Testis (tissue), 2 donors: ENCODE measurements at regions not wholly inside any gene's neighbourhood (a gene's known extent, or its start where the extent isn't known, plus 50 kb on each side); places are given as distances from the start of the nearest gene placed in this dataset.

Source experiments
- POLR2A ChIP-seq: fragments of 450-650 bp; IDR thresholded peaks from one replicate; pipeline ENCODE4 v1.6.1; 2017; ENCODE audit warnings: antibody characterized with exemption, mild to moderate bottlenecking, moderate library complexity
- TF ChIP-seq, protein P1 (sequence below), 3 experiments: fragments of 450-650 bp in 2 of 3; fragments of 200-600 bp in 1 of 3; sonication (generic) in 1 of 3; IDR thresholded peaks; one replicate each; pipeline ENCODE4 v1.5.1; 2016 to 2019; ENCODE audit warnings: antibody characterized with exemption in 3 of 3, mild to moderate bottlenecking in 2 of 3, moderate library complexity in 1 of 3

DNA sequence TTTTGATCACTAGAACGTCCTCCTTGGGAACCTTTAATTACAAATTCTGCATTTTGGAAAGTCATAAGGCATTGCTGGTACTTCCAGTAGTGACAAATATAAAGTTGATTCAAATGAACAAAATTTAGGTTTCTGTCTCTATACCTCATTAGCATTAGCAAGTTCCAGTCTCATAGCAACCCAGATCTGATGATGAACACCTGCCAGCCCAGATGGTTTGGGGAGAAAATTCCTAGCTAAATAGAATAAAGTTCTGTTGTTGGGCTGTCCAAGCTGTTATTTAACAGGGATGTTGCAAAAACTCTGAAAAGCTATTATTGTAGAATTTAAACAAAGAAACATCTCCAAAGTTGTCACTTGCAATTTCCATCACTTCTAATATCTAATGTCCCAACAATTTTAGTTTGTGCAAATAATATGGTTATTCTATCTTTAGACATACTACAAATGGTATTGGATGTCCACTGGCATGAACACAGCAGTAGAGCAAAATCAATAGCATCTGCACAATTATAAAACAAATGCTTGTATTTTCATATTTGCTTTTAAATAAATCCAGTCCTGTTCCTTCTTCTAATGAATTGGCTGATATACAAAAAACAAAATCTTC lies 299.4 kb downstream of the SLC16A7 start:
- TF ChIP-seq, protein P1, sequence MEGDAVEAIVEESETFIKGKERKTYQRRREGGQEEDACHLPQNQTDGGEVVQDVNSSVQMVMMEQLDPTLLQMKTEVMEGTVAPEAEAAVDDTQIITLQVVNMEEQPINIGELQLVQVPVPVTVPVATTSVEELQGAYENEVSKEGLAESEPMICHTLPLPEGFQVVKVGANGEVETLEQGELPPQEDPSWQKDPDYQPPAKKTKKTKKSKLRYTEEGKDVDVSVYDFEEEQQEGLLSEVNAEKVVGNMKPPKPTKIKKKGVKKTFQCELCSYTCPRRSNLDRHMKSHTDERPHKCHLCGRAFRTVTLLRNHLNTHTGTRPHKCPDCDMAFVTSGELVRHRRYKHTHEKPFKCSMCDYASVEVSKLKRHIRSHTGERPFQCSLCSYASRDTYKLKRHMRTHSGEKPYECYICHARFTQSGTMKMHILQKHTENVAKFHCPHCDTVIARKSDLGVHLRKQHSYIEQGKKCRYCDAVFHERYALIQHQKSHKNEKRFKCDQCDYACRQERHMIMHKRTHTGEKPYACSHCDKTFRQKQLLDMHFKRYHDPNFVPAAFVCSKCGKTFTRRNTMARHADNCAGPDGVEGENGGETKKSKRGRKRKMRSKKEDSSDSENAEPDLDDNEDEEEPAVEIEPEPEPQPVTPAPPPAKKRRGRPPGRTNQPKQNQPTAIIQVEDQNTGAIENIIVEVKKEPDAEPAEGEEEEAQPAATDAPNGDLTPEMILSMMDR (IDR thresholded peaks at IDR 0.05): no peak
- TF ChIP-seq POLR2A: no peak
